Dermis blood vessel endothelial cell (primary cell): ENCODE measurements at regions not wholly inside any gene's neighbourhood (a gene's known extent, or its start where the extent isn't known, plus 50 kb on each side); places are given as distances from the start of the nearest gene placed in this dataset.
"Not testable (repeated sequence)": the region's sequence is repeated elsewhere in the genome, so short reads cannot be mapped to it uniquely, and the experiment has no call there.

Experiments
- DNase-seq: peaks from one replicate; pipeline ENCODE4 v3.0.0; 2010

- DNase-seq, result no peak
These were observed 140.7 kb downstream of the HTR1B start for GRCh38 chr6:77322604-77323003.

GRCh38 chr6:77318256-77318655 is 145.0 kb downstream of the HTR1B start:
- DNase-seq, result no peak

GRCh38 chr6:77313595-77313994 is 149.7 kb downstream of the HTR1B start:
- no peak for DNase-seq

GRCh38 chr6:77299931-77300330 is 163.4 kb downstream of the HTR1B start:
- DNase-seq, result no peak

- no peak for DNase-seq
These were observed 165.0 kb downstream of the HTR1B start for GRCh38 chr6:77298283-77298682.

- DNase-seq, result peak; percentile 82
These were observed 170.4 kb downstream of the HTR1B start for GRCh38 chr6:77292564-77293546.

GRCh38 chr6:77290798-77291197 is 172.5 kb downstream of the HTR1B start:
- peak; percentile 56 for DNase-seq

GRCh38 chr6:77286541-77286940 is 176.8 kb downstream of the HTR1B start:
- DNase-seq, result no peak

GRCh38 chr6:77273929-77274328 is 189.4 kb downstream of the HTR1B start:
- no peak for DNase-seq

- no peak for DNase-seq
These were observed 198.3 kb downstream of the HTR1B start for GRCh38 chr6:77264970-77265369.

GRCh38 chr6:77263003-77263402 is 200.3 kb downstream of the HTR1B start:
- DNase-seq, result no peak

GRCh38 chr6:77251801-77252200 is 211.5 kb downstream of the HTR1B start:
- DNase-seq, result not testable (repeated sequence)

- peak; percentile 8 for DNase-seq
These were observed 213.7 kb downstream of the HTR1B start for GRCh38 chr6:77249560-77249959.

GRCh38 chr6:77245026-77245425 is 218.3 kb downstream of the HTR1B start:
- DNase-seq, result peak; percentile 32

- peak; percentile 8 for DNase-seq
These were observed 231.6 kb downstream of the HTR1B start for GRCh38 chr6:77231438-77232305.

GRCh38 chr6:77228279-77228678 is 235.0 kb downstream of the HTR1B start:
- DNase-seq, result no peak

GRCh38 chr6:77217896-77218295 is 245.4 kb downstream of the HTR1B start:
- no peak for DNase-seq

GRCh38 chr6:77205936-77206335 is 257.4 kb downstream of the HTR1B start:
- no peak for DNase-seq

GRCh38 chr6:77204555-77204954 is 258.7 kb downstream of the HTR1B start:
- no peak for DNase-seq

- DNase-seq, result no peak
These were observed 279.8 kb downstream of the HTR1B start for GRCh38 chr6:77183447-77183846.

GRCh38 chr6:77181749-77182148 is 281.5 kb downstream of the HTR1B start:
- no peak for DNase-seq

GRCh38 chr6:77180326-77180725 is 283.0 kb downstream of the HTR1B start:
- DNase-seq, result no peak

- no peak for DNase-seq
These were observed 284.5 kb downstream of the HTR1B start for GRCh38 chr6:77178821-77179220.
